Thyroid gland (tissue), 4 donors: ENCODE measurements at regions not wholly inside any gene's neighbourhood (a gene's known extent, or its start where the extent isn't known, plus 50 kb on each side); places are given as distances from the start of the nearest gene placed in this dataset.

Experiments
- POLR2A ChIP-seq, 2 donors: fragments of 450-650 bp; IDR thresholded peaks; one replicate each; pipeline ENCODE4 v1.6.1; 2017; ENCODE audit warnings: antibody characterized with exemption in 2 of 2, mild to moderate bottlenecking in 2 of 2, moderate library complexity in 1 of 2
- TF ChIP-seq, protein P1 (sequence below), 6 experiments: fragments of 200-600 bp in 3 of 6; fragments of 450-650 bp in 3 of 6; sonication (generic) in 3 of 6; IDR thresholded peaks; one replicate each; pipeline ENCODE4 v1.5.1; 2016 to 2019; ENCODE audit warnings: antibody characterized with exemption in 6 of 6, mild to moderate bottlenecking in 2 of 6, inconsistent platforms in 1 of 6, moderate library complexity in 1 of 6

DNA sequence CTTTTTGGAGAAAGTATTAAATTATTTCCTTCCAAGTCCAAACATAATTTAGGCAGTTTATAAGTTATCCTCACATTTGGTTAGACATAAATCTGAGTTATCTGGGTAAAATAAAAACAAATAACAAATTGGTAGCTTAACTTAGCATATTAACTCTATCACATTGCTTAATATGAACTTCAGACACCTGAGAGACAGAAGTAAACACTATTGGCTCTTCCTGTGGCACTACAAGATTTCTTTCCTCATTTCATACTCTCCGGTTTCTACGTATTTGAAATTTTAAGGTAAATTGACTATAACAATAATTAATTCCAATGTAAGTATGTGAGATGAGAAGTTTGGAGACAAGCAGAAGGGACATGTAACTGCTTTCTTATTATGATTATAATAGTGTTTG lies 106.8 kb downstream of the TRMT11 start:
- TF ChIP-seq, protein P1, sequence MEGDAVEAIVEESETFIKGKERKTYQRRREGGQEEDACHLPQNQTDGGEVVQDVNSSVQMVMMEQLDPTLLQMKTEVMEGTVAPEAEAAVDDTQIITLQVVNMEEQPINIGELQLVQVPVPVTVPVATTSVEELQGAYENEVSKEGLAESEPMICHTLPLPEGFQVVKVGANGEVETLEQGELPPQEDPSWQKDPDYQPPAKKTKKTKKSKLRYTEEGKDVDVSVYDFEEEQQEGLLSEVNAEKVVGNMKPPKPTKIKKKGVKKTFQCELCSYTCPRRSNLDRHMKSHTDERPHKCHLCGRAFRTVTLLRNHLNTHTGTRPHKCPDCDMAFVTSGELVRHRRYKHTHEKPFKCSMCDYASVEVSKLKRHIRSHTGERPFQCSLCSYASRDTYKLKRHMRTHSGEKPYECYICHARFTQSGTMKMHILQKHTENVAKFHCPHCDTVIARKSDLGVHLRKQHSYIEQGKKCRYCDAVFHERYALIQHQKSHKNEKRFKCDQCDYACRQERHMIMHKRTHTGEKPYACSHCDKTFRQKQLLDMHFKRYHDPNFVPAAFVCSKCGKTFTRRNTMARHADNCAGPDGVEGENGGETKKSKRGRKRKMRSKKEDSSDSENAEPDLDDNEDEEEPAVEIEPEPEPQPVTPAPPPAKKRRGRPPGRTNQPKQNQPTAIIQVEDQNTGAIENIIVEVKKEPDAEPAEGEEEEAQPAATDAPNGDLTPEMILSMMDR (IDR thresholded peaks at IDR 0.05), result no peak
- TF ChIP-seq POLR2A (IDR thresholded peaks at IDR 0.05), result no peak
